Uterus (tissue), 2 donors: ENCODE measurements at regions not wholly inside any gene's neighbourhood (a gene's known extent, or its start where the extent isn't known, plus 50 kb on each side); places are given as distances from the start of the nearest gene placed in this dataset.

Experiments
- POLR2A ChIP-seq, 2 donors: fragments of 450-650 bp; IDR thresholded peaks; one replicate each; pipeline ENCODE4 v1.6.1; 2016; ENCODE audit warnings: antibody characterized with exemption in 2 of 2, mild to moderate bottlenecking in 1 of 2, moderate library complexity in 1 of 2
- TF ChIP-seq, protein P1 (sequence below), 4 experiments: fragments of 200-600 bp in 2 of 4; fragments of 450-650 bp in 2 of 4; sonication (generic) in 2 of 4; IDR thresholded peaks; one replicate each; pipeline ENCODE4 v1.5.1; 2016 to 2019; ENCODE audit warnings: antibody characterized with exemption in 4 of 4, mild to moderate bottlenecking in 2 of 4, moderate library complexity in 1 of 4

- TF ChIP-seq, protein P1, sequence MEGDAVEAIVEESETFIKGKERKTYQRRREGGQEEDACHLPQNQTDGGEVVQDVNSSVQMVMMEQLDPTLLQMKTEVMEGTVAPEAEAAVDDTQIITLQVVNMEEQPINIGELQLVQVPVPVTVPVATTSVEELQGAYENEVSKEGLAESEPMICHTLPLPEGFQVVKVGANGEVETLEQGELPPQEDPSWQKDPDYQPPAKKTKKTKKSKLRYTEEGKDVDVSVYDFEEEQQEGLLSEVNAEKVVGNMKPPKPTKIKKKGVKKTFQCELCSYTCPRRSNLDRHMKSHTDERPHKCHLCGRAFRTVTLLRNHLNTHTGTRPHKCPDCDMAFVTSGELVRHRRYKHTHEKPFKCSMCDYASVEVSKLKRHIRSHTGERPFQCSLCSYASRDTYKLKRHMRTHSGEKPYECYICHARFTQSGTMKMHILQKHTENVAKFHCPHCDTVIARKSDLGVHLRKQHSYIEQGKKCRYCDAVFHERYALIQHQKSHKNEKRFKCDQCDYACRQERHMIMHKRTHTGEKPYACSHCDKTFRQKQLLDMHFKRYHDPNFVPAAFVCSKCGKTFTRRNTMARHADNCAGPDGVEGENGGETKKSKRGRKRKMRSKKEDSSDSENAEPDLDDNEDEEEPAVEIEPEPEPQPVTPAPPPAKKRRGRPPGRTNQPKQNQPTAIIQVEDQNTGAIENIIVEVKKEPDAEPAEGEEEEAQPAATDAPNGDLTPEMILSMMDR (IDR thresholded peaks at IDR 0.05) = no peak
- TF ChIP-seq POLR2A (IDR thresholded peaks at IDR 0.05) = no peak
Observed at GRCh38 chr2:129331638-129332037, 647.8 kb upstream of the RAB6C start.
